IPS-15b (cell line): ENCODE measurements at regions not wholly inside any gene's neighbourhood (a gene's known extent, or its start where the extent isn't known, plus 50 kb on each side); places are given as distances from the start of the nearest gene placed in this dataset.

Source experiments
- H3K27me3 ChIP-seq: one replicate; pipeline ENCODE4 v1.6.1; 2013; ENCODE audit warnings: low read length; ENCODE audit not compliant: control insufficient read depth, insufficient read depth
- H3K36me3 ChIP-seq: one replicate; pipeline ENCODE4 v1.6.1; 2013; ENCODE audit warnings: low read length; ENCODE audit not compliant: control insufficient read depth, insufficient read depth
- H3K4me1 ChIP-seq: one replicate; pipeline ENCODE4 v1.6.1; 2013; ENCODE audit warnings: mild to moderate bottlenecking, low read length; ENCODE audit not compliant: control insufficient read depth, insufficient read depth
- H3K4me3 ChIP-seq: one replicate; pipeline ENCODE4 v1.5.1; 2013; ENCODE audit warnings: low read depth, low read length
- H3K9ac ChIP-seq: one replicate; pipeline ENCODE4 v1.6.1; 2013; ENCODE audit warnings: low read depth, mild to moderate bottlenecking, low read length
- H3K9me3 ChIP-seq: one replicate; pipeline ENCODE4 v1.6.1; 2013; ENCODE audit warnings: mild to moderate bottlenecking, low read length; ENCODE audit not compliant: control insufficient read depth, insufficient read depth

DNA sequence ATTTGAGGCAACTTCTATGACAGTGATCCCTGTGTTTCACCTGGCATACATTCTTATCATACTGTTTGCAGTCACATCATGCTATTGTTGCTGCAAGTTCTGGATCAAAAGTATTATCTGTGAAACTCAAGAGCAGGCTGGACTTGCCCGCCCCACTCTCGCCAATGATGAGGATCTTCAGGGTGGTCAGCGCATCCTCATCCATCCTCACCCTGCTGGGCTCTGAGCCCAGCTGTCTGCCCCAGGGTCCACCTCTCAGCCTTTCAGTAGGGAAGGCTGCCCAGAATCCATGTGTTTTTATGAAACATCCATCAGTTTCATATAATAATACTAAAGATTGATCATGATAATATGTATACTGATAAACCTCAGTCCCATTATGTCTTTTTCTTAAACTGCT, 55.4 kb upstream of the KIF5B start:
- no peaks in the 10 kb centered on the region for H3K27me3 ChIP-seq
- H3K4me1 ChIP-seq: no peaks in the 10 kb centered on the region
- H3K9me3 ChIP-seq: no peaks in the 10 kb centered on the region
- no peaks in the 10 kb centered on the region for H3K36me3 ChIP-seq
- no peak overlapping the region for H3K4me3 ChIP-seq
- no peak overlapping the region for H3K9ac ChIP-seq

DNA sequence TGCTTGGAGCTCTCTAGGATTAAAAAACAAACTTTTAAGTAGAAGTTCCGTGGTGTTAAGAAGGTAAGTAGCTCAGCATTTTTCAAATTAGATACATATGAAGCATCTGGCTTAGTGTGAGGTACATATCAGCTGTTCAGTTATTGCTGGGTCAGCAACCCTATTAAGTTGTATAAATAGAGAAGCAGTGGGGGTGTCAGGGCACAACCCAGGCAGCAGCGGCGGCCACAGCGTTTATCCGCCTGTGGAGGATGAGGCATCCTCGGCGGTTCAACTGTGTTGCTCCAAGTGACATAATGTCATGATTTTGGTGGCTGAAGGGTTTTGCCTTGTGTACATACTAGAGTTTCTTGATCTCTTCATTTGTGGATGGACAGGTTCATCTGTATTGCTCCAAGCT, 54.6 kb upstream of the KIF5B start:
- no peak overlapping the region for H3K4me3 ChIP-seq
- H3K4me1 ChIP-seq: no peaks in the 10 kb centered on the region
- H3K36me3 ChIP-seq: no peaks in the 10 kb centered on the region
- H3K9ac ChIP-seq: no peak overlapping the region
- no peaks in the 10 kb centered on the region for H3K27me3 ChIP-seq
- no peaks in the 10 kb centered on the region for H3K9me3 ChIP-seq

DNA sequence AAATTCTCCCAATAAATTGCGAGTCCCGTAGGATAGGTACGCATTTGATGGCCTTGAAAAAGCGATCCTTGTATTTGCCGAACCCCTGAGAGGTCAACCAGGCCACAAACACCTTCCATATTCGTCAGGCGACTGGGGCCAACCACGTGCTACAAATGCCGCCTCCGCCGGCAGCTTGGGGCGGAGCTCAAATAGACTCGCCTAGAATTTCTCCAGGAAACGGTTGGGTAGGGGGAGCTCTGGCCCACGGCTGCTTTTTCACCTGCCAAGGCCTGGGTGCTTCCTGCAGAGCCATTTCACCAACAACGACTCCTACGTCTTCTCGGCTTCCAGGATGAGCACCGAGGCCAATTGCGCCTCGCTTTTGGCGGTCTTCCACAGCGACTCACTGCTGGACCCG, 53.4 kb upstream of the KIF5B start:
- Histone ChIP-seq H3K4me3 (no peak overlapping the region), H3K9me3 (no peaks in the 10 kb centered on the region), H3K27me3 (no peaks in the 10 kb centered on the region), H3K9ac (no peak overlapping the region), H3K4me1 (no peaks in the 10 kb centered on the region), H3K36me3 (no peaks in the 10 kb centered on the region)
